ENCODE measurements at regions not wholly inside any gene's neighbourhood (a gene's known extent, or its start where the extent isn't known, plus 50 kb on each side); places are given as distances from the start of the nearest gene placed in this dataset.

DNA sequence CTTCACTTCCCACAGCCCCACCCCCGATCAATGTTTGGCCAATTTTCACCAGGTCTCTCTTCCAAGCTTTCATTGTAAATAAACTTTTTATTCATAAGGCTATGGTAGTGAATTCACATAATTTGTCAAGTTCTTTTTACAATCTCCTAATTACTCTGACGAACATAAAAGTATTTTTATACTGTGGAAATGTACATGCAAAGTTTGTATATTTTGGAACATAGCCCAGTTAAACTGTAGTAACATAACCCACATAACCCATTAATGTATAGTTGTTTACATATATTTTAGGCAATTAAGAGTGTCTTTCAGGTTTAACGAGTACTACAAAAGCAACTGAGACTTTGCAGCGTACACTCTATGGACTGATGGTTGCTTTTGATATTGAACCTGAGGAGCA is 228.3 kb upstream of the ERBB4 start (continued):
- TF ChIP-seq, protein P1, sequence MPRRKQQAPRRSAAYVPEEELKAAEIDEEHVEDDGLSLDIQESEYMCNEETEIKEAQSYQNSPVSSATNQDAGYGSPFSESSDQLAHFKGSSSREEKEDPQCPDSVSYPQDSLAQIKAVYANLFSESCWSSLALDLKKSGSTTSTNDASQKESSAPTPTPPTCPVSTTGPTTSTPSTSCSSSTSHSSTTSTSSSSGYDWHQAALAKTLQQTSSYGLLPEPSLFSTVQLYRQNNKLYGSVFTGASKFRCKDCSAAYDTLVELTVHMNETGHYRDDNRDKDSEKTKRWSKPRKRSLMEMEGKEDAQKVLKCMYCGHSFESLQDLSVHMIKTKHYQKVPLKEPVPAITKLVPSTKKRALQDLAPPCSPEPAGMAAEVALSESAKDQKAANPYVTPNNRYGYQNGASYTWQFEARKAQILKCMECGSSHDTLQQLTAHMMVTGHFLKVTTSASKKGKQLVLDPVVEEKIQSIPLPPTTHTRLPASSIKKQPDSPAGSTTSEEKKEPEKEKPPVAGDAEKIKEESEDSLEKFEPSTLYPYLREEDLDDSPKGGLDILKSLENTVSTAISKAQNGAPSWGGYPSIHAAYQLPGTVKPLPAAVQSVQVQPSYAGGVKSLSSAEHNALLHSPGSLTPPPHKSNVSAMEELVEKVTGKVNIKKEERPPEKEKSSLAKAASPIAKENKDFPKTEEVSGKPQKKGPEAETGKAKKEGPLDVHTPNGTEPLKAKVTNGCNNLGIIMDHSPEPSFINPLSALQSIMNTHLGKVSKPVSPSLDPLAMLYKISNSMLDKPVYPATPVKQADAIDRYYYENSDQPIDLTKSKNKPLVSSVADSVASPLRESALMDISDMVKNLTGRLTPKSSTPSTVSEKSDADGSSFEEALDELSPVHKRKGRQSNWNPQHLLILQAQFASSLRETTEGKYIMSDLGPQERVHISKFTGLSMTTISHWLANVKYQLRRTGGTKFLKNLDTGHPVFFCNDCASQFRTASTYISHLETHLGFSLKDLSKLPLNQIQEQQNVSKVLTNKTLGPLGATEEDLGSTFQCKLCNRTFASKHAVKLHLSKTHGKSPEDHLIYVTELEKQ (tag by site-specific recombination; IDR thresholded peaks at IDR 0.05; ENCODE audit: borderline replicate concordance): peak; percentile 70; the same call in 1 of the 2 replicates
- TF ChIP-seq, protein P2, sequence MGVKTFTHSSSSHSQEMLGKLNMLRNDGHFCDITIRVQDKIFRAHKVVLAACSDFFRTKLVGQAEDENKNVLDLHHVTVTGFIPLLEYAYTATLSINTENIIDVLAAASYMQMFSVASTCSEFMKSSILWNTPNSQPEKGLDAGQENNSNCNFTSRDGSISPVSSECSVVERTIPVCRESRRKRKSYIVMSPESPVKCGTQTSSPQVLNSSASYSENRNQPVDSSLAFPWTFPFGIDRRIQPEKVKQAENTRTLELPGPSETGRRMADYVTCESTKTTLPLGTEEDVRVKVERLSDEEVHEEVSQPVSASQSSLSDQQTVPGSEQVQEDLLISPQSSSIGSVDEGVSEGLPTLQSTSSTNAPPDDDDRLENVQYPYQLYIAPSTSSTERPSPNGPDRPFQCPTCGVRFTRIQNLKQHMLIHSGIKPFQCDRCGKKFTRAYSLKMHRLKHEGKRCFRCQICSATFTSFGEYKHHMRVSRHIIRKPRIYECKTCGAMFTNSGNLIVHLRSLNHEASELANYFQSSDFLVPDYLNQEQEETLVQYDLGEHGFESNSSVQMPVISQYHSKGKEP (tag by site-specific recombination; IDR thresholded peaks at IDR 0.05): peak; percentile 77
- TF ChIP-seq ZBTB8A (tag by site-specific recombination; IDR thresholded peaks at IDR 0.05) (0 out of 2 replicates have a peak, but pooled peaks have one; percentile 36), ZNF184 (tag by site-specific recombination; IDR thresholded peaks at IDR 0.05) (0 out of 2 replicates have a peak, but pooled peaks have one; percentile 34), SP7 (tag by site-specific recombination; IDR thresholded peaks at IDR 0.05) (peak; percentile 79), IKZF3 (tag by site-specific recombination; IDR thresholded peaks at IDR 0.05) (peak; percentile 60), KLF8 (tag by site-specific recombination; IDR thresholded peaks at IDR 0.05) (peak; percentile 53; the same call in 1 of the 2 replicates), HOXD13 (CRISPR knock-in tag; IDR thresholded peaks at IDR 0.05; ENCODE audit: borderline replicate concordance) (peak; percentile 82; the same call in 1 of the 2 replicates), ZNF394 (tag by site-specific recombination; IDR thresholded peaks at IDR 0.05; ENCODE audit: borderline replicate concordance) (0 out of 2 replicates have a peak, but pooled peaks have one; percentile 16), ZBTB17 (tag by site-specific recombination; IDR thresholded peaks at IDR 0.05) (peak; percentile 61; the same call in 1 of the 2 replicates), ZNF555 (tag by site-specific recombination; conservative IDR thresholded peaks at IDR 0.05) (no peak)
- TF ChIP-seq, protein P3, sequence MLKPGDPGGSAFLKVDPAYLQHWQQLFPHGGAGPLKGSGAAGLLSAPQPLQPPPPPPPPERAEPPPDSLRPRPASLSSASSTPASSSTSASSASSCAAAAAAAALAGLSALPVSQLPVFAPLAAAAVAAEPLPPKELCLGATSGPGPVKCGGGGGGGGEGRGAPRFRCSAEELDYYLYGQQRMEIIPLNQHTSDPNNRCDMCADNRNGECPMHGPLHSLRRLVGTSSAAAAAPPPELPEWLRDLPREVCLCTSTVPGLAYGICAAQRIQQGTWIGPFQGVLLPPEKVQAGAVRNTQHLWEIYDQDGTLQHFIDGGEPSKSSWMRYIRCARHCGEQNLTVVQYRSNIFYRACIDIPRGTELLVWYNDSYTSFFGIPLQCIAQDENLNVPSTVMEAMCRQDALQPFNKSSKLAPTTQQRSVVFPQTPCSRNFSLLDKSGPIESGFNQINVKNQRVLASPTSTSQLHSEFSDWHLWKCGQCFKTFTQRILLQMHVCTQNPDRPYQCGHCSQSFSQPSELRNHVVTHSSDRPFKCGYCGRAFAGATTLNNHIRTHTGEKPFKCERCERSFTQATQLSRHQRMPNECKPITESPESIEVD (tag by site-specific recombination; IDR thresholded peaks at IDR 0.05): peak; percentile 90
- TF ChIP-seq, protein P4, sequence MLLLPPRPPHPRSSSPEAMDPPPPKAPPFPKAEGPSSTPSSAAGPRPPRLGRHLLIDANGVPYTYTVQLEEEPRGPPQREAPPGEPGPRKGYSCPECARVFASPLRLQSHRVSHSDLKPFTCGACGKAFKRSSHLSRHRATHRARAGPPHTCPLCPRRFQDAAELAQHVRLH (tag by site-specific recombination; IDR thresholded peaks at IDR 0.05): peak; percentile 42; the same call in 1 of the 2 replicates
- TF ChIP-seq, protein P5, sequence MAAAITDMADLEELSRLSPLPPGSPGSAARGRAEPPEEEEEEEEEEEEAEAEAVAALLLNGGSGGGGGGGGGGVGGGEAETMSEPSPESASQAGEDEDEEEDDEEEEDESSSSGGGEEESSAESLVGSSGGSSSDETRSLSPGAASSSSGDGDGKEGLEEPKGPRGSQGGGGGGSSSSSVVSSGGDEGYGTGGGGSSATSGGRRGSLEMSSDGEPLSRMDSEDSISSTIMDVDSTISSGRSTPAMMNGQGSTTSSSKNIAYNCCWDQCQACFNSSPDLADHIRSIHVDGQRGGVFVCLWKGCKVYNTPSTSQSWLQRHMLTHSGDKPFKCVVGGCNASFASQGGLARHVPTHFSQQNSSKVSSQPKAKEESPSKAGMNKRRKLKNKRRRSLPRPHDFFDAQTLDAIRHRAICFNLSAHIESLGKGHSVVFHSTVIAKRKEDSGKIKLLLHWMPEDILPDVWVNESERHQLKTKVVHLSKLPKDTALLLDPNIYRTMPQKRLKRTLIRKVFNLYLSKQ (tag by site-specific recombination; IDR thresholded peaks at IDR 0.05; ENCODE audit: borderline replicate concordance): no peak

DNA sequence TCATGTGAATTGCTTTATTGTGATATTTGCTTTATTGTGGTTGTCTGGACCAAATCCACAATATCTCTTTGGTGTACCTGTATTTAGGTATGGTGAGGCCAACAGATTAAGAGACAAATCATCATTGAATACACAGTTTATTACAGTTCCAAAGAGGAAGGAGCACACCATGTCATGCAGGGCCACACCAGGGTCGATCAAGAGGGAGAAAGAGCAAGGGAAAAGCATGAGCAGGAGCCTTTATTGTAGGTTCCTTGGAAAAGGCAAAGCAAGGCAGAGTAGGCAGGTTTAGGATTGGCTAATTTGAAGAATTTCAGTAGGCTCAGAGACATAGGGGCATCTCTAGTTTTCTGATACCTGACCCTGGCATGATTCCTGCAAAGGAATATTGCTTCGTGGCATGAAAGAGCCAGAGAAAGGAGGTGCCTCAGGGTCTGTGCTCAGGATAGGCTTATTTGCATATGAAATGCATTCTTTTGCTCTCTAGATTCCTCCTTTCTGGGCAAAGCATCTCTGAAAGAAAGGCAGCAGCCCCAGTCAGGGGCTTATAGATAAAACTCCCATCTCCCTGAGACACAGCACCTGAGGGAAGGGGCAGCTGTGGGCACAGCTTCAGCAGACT is 214.2 kb upstream of the ERBB4 start:
- TF ChIP-seq ZNF350 (tag by site-specific recombination; IDR thresholded peaks at IDR 0.05) (no peak), ZXDB (tag by site-specific recombination; IDR thresholded peaks at IDR 0.05) (no peak), ZNF133 (tag by site-specific recombination; IDR thresholded peaks at IDR 0.05) (no peak)
- Histone ChIP-seq H3K9me3 (ENCODE audit: control insufficient read depth, insufficient read depth, low read depth, low read length) (no peaks in the 10 kb centered on the region), H3K36me3 (ENCODE audit: control insufficient read depth in 2 of 2, insufficient read depth in 1 of 2, low read length in 2 of 2) (no peaks in the 10 kb centered on the region), H3K4me1 (ENCODE audit: control insufficient read depth, insufficient read depth, low read length) (no peaks in the 10 kb centered on the region), H3K27ac (ENCODE audit: extremely low read depth, low read depth, low read length) (no peak overlapping the region), H3K4me3 (ENCODE audit: low read depth, low read length) (no peak overlapping the region)
- ChIA-PET POLR2A (no interaction called here), CTCF (interaction anchor here (0.7 kb wide), 1 partner anchor 25 kb away, joined by 3 read pairs; no protein-coding TSS in a partner anchor)

All from HEK293 (cell line).